GM12875 (cell line): ENCODE measurements at regions not wholly inside any gene's neighbourhood (a gene's known extent, or its start where the extent isn't known, plus 50 kb on each side); places are given as distances from the start of the nearest gene placed in this dataset.

Source experiments
- H3K4me3 ChIP-seq: one replicate; pipeline ENCODE4 v1.5.1; 2011; ENCODE audit warnings: low read depth, low read length, control low read depth
- TF ChIP-seq, protein P1 (sequence below): IDR thresholded peaks from 2 replicates; pipeline ENCODE4 v1.5.1; 2011; ENCODE audit warnings: low read depth, mild to moderate bottlenecking, control low read depth, inconsistent platforms, low read length, moderate library complexity, borderline replicate concordance; ENCODE audit not compliant: insufficient read depth

DNA sequence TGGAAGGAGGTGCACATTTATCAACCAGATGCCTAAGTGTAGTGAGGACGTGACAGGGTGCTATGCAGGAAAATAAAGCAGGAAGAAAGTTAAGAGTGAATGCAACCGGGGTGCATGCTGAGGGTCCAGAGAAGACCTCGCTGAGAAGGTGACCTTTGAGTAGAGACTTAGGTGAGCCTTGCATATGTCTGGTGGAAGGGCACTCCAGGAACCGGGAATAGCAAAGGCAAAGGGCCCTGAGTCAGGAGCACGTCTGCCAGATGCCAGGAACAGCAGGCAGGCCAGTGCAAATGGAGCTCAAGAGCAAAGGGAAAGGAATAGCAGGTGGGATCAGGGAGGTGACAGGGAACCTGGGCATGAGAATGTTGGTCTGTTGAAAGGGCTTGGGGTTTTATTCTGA lies 445.5 kb downstream of the PREX1 start:
- TF ChIP-seq, protein P1, sequence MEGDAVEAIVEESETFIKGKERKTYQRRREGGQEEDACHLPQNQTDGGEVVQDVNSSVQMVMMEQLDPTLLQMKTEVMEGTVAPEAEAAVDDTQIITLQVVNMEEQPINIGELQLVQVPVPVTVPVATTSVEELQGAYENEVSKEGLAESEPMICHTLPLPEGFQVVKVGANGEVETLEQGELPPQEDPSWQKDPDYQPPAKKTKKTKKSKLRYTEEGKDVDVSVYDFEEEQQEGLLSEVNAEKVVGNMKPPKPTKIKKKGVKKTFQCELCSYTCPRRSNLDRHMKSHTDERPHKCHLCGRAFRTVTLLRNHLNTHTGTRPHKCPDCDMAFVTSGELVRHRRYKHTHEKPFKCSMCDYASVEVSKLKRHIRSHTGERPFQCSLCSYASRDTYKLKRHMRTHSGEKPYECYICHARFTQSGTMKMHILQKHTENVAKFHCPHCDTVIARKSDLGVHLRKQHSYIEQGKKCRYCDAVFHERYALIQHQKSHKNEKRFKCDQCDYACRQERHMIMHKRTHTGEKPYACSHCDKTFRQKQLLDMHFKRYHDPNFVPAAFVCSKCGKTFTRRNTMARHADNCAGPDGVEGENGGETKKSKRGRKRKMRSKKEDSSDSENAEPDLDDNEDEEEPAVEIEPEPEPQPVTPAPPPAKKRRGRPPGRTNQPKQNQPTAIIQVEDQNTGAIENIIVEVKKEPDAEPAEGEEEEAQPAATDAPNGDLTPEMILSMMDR, result no peak
- H3K4me3 ChIP-seq, result no peak overlapping the region

GRCh38 chr20:48381353-48382120 lies 446.3 kb downstream of the PREX1 start:
- no peak overlapping the region for H3K4me3 ChIP-seq
- TF ChIP-seq, protein P1, result no peak

DNA sequence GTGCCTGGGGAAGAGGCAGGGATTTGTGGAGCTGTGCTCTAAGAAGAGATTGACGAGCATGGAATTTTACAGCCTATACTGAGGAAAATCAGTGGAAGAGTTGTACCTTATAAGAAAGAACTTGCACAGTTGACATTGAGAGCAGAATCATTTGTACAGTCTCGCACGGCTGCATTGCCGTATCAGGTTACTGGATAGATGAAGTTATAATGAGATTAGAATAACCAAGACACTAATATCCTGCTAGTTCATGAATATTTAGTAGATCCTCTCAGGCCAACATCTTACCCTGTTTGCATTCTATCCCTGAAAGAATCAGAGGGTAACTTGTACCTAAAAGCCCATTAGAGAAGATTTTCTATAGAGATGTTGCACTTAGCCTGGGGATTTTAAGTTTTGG lies 447.1 kb downstream of the PREX1 start:
- TF ChIP-seq, protein P1, result no peak
- H3K4me3 ChIP-seq, result no peak overlapping the region

DNA sequence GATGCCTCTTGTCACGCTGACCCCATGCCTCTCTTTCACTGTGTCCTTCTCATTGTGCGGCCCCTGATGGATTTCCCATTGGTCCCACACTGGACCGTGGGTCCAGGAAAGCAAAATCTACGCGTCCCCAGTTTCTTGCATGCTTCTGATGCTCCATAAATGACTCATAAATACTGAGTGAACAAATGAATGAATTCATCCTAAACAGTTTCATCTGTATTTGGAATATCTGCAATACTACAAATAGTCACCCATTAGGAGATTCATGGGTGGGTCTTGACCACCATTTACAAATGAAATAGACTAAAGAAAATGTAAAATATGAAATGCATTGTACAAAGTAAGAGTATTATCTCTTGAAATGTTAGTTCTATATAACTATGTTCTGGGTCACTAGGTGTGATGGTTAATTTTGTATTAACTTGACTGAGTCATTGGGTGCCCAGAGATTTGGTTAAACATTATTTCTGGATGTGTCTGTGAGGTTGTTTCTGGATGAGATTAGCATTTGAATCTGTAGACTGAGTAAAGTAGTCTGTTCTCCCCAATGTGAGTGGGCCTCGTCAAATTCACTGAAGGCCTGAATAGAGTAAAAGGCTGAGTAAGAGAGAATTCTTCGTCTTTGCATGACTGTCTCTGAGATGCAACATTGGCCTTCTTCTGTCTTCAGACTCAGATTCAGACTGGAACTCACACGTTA lies 448.7 kb downstream of the PREX1 start:
- TF ChIP-seq, protein P1, result no peak
- no peak overlapping the region for H3K4me3 ChIP-seq

DNA sequence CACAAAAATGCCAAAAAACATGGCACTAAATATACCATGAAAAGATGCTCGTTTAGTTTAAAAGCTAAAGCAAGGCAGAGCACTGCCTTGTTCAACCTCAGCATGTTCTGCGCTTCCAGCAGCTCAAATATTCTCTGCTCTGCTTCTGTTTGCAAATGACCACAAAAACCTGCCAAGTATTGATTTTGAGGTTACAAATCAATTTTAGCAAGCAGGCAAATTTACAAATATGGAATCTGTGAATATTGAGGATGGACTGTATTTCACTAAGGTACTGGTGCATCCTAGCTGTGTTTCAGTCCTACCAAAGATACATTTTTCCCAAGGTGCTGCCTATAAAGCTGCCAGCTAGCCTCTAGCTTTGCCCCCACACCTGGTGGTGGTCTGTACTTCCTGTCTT lies 449.9 kb downstream of the PREX1 start:
- H3K4me3 ChIP-seq, result no peak overlapping the region
- TF ChIP-seq, protein P1, result no peak

GRCh38 chr20:48375804-48376203 lies 452.0 kb downstream of the PREX1 start:
- TF ChIP-seq, protein P1, result no peak
- no peak overlapping the region for H3K4me3 ChIP-seq
